Esophagus squamous epithelium (tissue), 5 donors: ENCODE measurements at regions not wholly inside any gene's neighbourhood (a gene's known extent, or its start where the extent isn't known, plus 50 kb on each side); places are given as distances from the start of the nearest gene placed in this dataset.

Experiments
- DNase-seq: peaks from one replicate; lab custom pipeline; 2025; lab: John Stamatoyannopoulos, UW
- H3K27ac ChIP-seq, 4 donors: fragments of 200-600 bp; sonication (generic); one replicate each; pipeline ENCODE4 v1.5.1; 2016 to 2019; ENCODE audit warnings: mild to moderate bottlenecking in 1 of 4
- H3K27me3 ChIP-seq, 4 donors: fragments of 200-600 bp; sonication (generic); 1 replicate in 3 of 4; 2 replicates in 1 of 4; pipeline versions ENCODE4 v1.5.1 to v1.6.0; 2017 to 2021; ENCODE audit warnings: antibody characterized with exemption in 1 of 4
- H3K36me3 ChIP-seq, 3 donors: fragments of 200-600 bp; sonication (generic); one replicate each; pipeline ENCODE4 v1.5.1; 2016 to 2019
- H3K4me1 ChIP-seq, 3 donors: fragments of 200-600 bp; sonication (generic); one replicate each; pipeline ENCODE4 v1.5.1; 2017 to 2019
- H3K4me3 ChIP-seq, 4 donors: fragments of 200-600 bp; sonication (generic); 1 replicate in 3 of 4; 2 replicates in 1 of 4; pipeline ENCODE4 v1.5.1; 2016 to 2019; ENCODE audit warnings: mild to moderate bottlenecking in 2 of 4, moderate library complexity in 1 of 4
- H3K9me3 ChIP-seq, 3 donors: fragments of 200-600 bp; sonication (generic); one replicate each; pipeline ENCODE4 v1.5.1; 2016 to 2019
- CTCF ChIP-seq, 6 experiments: fragments of 450-650 bp in 4 of 6; fragments of 200-600 bp in 2 of 6; sonication (generic) in 2 of 6; IDR thresholded peaks; one replicate each; pipeline ENCODE4 v1.5.1; 2016 to 2019; ENCODE audit warnings: antibody characterized with exemption in 6 of 6, mild to moderate bottlenecking in 4 of 6, moderate library complexity in 4 of 6
- POLR2A ChIP-seq, 4 donors: fragments of 450-650 bp; IDR thresholded peaks; one replicate each; pipeline ENCODE4 v1.6.1; 2017; ENCODE audit warnings: antibody characterized with exemption in 4 of 4, mild to moderate bottlenecking in 4 of 4, moderate library complexity in 3 of 4
- WGBS, 2 donors: methylation state at CpG; one replicate each; pipeline ENCODE4 v1.1.5; 2018; 5-methylcytosine and 5-hydroxymethylcytosine counted together
- intact Hi-C: fragments of 100-400 bp; cut with DNase I; formaldehyde crosslinking; loops from one replicate; pipeline ENCODE4 v1.15.0; 2022
- donor health status: DM: yes; HTN: yes; CAD: no.

GRCh38 chr7:52197221-52197620 is 838.2 kb upstream of the POM121L12 start:
- no peak overlapping the region for H3K4me3 ChIP-seq
- no peaks in the 10 kb centered on the region for H3K4me1 ChIP-seq
- no peaks in the 10 kb centered on the region for H3K9me3 ChIP-seq
- no peak for DNase-seq
- 0 to 9% methylated on average over 1 of the region's 1 CpG for WGBS, 2 donors
- H3K27me3 ChIP-seq: no peaks in the 10 kb centered on the region
- H3K27ac ChIP-seq: no peak overlapping the region
- intact Hi-C loops: no loop called here
- TF ChIP-seq CTCF (IDR thresholded peaks at IDR 0.05) (no peak), POLR2A (IDR thresholded peaks at IDR 0.05) (no peak)
- no peaks in the 10 kb centered on the region for H3K36me3 ChIP-seq

GRCh38 chr7:52195664-52196063 is 839.8 kb upstream of the POM121L12 start:
- no peaks in the 10 kb centered on the region for H3K27me3 ChIP-seq
- no peaks in the 10 kb centered on the region for H3K36me3 ChIP-seq
- intact Hi-C loops: no loop called here
- no peaks in the 10 kb centered on the region for H3K4me1 ChIP-seq
- WGBS, 2 donors: 35 to 49% methylated on average over 4 of the region's 4 CpGs
- TF ChIP-seq POLR2A (IDR thresholded peaks at IDR 0.05) (no peak), CTCF (IDR thresholded peaks at IDR 0.05) (no peak)
- no peak for DNase-seq
- no peaks in the 10 kb centered on the region for H3K9me3 ChIP-seq
- H3K4me3 ChIP-seq: no peak overlapping the region
- no peak overlapping the region for H3K27ac ChIP-seq

GRCh38 chr7:52189153-52189778 is 846.2 kb upstream of the POM121L12 start:
- no peak for TF ChIP-seq POLR2A (IDR thresholded peaks at IDR 0.05)
- no peak for TF ChIP-seq CTCF (IDR thresholded peaks at IDR 0.05)
- H3K36me3 ChIP-seq: no peaks in the 10 kb centered on the region
- H3K4me1 ChIP-seq: no peaks in the 10 kb centered on the region
- no peaks in the 10 kb centered on the region for H3K27me3 ChIP-seq
- no peak for DNase-seq
- no peaks in the 10 kb centered on the region for H3K9me3 ChIP-seq
- H3K4me3 ChIP-seq: no peak overlapping the region
- no peak overlapping the region for H3K27ac ChIP-seq
- intact Hi-C loops: no loop called here
- WGBS, 2 donors: 64 to 84% methylated on average over 2 of the region's 2 CpGs

- Histone ChIP-seq H3K36me3 (no peaks in the 10 kb centered on the region), H3K4me3 (no peak overlapping the region), H3K9me3 (no peaks in the 10 kb centered on the region), H3K27ac (no peak overlapping the region), H3K27me3 (no peaks in the 10 kb centered on the region), H3K4me1 (no peaks in the 10 kb centered on the region)
- intact Hi-C loops: no loop called here
- TF ChIP-seq POLR2A (IDR thresholded peaks at IDR 0.05): no peak
- TF ChIP-seq CTCF (IDR thresholded peaks at IDR 0.05): no peak
- WGBS, 2 donors: 57 to 72% methylated on average over 8 of the region's 8 CpGs
- no peak for DNase-seq
Observed at GRCh38 chr7:52184006-52184703, 851.3 kb upstream of the POM121L12 start.

- DNase-seq: no peak
- Histone ChIP-seq H3K27ac (no peak overlapping the region), H3K4me3 (no peak overlapping the region), H3K27me3 (no peaks in the 10 kb centered on the region), H3K36me3 (no peaks in the 10 kb centered on the region), H3K9me3 (no peaks in the 10 kb centered on the region), H3K4me1 (no peaks in the 10 kb centered on the region)
- TF ChIP-seq CTCF (IDR thresholded peaks at IDR 0.05) (no peak), POLR2A (IDR thresholded peaks at IDR 0.05) (no peak)
- 85% methylated on average over 8 of the region's 8 CpGs for WGBS, 2 donors
- intact Hi-C loops: no loop called here
Observed at GRCh38 chr7:52179934-52180333, 855.5 kb upstream of the POM121L12 start.
